GM21825 (cell line): ENCODE measurements at regions not wholly inside any gene's neighbourhood (a gene's known extent, or its start where the extent isn't known, plus 50 kb on each side); places are given as distances from the start of the nearest gene placed in this dataset.

Experiments used
- ATAC-seq: cut with Tn5 transposase; IDR thresholded peaks from one replicate; pipeline ENCODE4 v1.9.1; 2021; ENCODE audit warnings: mild to moderate bottlenecking, moderate library complexity; ENCODE audit not compliant: unreplicated experiment

DNA sequence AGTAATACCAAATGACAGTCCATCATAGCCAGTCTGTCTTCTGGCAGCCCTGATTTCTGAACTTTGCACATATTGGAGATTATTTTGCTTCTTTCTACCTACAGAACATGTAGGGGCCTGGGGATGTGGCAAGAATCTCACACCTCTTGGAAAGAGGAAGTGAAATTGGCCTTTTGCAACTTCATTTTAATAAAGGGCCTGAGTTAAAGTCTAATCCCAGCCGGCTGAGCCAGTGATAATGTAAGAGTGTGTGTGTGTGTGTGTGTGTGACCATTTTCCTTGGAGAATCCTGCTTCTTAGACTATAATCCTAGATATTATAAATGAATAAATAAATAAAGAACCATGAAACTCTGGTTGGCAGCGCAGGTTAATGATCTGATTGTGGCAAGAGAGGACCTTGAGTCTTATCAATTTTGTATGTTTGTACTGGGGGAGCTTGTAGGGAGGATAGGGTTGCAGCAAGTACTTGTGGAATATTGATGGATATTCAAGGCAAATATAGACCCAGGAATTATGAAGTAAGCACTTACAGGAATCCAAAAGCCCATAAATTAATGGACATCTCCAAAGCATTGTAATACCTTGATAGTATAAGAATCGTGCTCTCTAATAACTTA is 233.2 kb upstream of the AMIGO2 start:
- ATAC-seq, result peak; percentile 92

- no peak for ATAC-seq
These were observed 232.4 kb upstream of the AMIGO2 start for GRCh38 chr12:47312147-47312546.

- ATAC-seq, result no peak
These were observed 231.8 kb upstream of the AMIGO2 start for GRCh38 chr12:47311568-47311967.

DNA sequence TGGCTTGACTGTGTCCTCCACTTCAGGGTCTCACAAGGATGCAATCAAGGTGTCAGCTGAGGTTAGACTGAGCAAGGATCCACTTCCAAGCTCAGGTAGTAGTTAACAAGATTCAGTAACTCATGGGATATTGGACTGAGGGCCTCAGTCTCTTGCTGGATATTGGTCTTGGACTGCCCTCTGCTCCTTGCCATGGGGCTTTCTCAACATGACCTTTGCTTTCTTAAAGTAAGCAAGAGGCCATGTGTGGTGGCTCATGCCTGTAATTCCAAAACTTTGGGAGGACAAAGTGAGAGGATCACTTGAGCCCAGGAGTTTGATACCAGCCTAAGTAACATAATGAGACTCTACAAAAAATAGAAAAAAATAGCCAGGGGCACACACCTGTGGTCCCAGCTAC is 231.3 kb upstream of the AMIGO2 start:
- ATAC-seq, result no peak

- no peak for ATAC-seq
These were observed 228.9 kb upstream of the AMIGO2 start for GRCh38 chr12:47308672-47309071.

DNA sequence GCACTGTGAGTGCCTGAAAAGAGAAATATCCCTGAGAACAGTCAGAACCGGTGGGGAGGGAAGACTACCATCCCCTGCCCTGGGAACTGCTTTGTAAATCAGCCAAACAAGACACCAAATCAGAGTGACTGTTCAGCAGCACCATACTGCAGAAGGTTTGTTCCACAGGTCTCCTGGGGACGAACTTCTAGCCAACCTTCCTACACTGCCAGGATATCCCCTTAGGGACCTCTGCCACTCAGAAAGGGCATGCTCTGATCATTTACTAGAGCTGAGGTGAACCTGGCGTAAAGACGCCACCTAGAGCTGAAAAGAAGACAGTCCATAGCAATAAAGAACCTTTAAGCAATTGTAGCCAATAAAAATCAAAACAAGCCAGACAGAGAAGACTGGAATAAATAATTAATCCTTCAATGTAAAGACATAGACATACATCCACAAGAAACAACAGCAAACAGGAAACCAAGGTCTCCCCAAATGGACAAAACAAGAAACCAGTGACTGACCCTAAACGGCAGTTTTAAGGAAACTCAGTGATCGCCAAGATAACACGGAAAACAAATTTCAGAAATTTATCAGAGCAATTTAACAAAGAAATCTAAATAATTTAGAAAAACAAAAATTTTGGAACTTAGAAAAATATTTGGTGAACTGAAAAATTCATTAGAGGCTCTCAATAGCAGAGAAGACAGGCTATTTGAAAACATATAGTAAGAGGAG is 228.1 kb upstream of the AMIGO2 start:
- ATAC-seq, result peak; percentile 86

DNA sequence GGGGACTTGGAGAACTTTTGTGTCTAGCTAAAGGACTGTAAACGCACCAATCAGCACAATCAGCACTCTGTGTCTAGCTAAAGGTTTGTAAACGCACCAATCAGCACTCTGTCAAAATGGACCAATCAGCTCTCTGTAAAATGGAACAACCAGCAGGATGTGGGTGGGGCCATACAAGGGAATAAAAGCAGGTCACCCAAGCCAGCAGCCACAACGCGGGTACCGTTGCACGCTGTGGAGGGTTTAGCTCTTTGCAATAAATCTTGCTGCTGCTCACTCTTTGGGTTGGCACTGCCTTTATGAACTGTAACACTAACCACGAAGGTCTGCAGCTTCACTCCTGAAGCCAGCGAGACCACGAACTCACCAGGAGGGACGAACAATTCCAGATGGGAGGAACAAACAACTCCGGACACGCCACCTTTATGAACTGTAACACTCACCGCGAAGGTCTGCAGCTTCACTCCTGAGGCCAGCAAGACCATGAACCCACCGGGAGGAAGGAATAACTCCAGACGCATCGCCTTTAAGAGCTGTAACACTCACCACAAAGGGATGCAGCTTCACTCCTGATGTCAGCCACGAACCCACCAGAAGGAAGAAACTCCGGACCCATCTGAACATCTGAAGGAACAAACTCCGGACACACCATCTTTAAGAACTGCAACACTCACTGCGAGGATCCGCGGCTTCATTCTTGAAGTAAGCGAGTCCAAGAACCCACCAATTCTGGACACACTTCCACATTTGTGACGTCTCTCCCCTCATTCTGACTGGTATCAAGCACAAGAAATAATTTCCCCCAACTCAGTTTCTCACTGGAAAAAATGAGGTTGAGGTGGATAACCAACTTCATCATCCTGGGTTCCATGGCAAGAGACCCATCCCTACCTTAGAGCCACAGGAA is 227.3 kb upstream of the AMIGO2 start:
- peak; percentile 11 for ATAC-seq

- no peak for ATAC-seq
These were observed 226.4 kb upstream of the AMIGO2 start for GRCh38 chr12:47306130-47306529.

DNA sequence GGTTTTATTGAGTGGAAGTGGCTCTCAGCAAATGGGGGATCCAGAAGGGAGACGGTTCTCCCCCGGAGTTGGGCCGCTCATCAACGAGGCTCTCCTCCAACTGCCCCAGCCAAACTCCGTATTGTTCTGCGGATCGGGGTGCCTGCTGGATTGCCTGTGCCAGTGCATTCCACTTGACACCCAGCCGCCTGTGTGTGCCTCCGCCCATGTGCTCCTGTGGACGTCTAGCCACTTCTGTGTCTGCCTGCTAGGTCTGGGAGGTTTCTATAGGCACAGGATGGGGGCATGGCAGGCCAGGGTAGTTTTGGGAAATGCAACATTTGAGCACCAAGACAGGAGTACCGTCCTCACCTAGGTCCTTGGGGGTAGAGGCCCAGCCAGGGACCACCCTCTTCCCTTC is 225.7 kb upstream of the AMIGO2 start:
- ATAC-seq, result no peak

DNA sequence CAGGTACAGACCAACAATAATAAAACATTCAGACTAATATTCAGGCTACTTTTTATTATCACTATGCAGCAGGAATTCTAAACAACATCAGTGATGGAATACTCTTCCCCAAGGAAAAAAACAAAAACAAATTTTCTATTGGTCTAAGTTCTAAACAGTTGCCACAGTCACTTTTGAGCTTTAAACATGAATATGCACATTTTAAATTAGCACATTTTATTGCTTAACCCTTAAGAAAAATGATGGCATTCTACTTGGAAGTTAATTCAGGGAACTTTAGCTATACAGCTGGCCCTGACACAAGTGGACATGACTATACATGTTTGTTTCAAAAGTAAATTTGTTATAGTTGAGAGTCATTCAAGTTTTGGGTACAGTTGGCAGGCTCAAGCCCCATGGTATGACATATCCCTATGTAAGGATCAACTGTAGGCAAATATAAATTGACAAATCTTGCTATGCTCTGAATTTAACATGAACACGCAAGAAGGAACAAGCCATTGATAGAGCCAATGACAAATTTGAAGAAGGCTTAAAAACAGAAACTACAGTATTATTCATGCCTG is 224.3 kb upstream of the AMIGO2 start:
- ATAC-seq, result no peak

DNA sequence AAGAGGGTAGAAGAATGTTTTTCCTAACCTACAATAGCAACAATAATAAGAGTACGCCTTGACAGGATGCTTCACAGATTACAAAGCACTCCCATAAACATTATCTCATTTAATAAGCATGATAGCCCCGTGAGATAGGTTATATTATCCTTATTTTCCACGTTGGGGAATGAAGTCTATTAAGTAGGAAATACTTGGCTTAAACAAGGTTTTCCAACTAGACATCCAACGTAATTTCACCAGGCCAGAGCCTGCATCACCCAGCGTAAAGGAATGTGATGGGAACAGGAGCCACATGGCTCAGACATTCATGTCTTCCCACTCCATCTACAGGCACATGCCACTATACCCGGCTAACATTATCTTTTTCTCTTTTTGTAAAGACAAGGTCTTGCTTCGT is 223.4 kb upstream of the AMIGO2 start:
- no peak for ATAC-seq

DNA sequence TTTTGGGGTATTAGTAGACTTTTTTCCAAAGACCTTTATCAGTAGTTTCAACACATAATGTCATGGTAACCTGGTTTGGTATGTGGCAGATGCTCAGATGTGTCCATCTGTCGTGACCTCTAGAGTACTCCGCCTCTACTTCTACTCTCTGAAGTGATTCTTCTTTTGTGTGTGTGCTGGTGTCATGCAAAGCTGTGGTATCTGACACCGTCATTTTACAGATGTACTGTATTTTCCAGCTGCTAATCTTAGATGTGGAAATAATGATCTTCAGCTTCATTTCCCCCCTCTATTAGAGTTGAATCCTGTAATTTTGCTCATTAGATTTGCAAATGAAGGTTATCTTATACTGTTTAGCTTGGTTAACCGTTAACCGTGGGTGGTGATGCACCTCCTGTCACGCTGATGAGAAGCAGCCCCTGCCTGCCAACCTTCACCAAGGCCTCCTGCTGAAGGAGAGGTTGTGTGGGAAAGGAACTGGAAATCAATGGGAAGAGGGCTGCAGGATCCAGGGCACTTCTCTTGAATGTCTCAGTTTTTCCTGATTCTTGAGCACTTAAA is 222.4 kb upstream of the AMIGO2 start:
- ATAC-seq, result peak; percentile 66

- ATAC-seq, result no peak
These were observed 219.8 kb upstream of the AMIGO2 start for GRCh38 chr12:47299586-47299985.

DNA sequence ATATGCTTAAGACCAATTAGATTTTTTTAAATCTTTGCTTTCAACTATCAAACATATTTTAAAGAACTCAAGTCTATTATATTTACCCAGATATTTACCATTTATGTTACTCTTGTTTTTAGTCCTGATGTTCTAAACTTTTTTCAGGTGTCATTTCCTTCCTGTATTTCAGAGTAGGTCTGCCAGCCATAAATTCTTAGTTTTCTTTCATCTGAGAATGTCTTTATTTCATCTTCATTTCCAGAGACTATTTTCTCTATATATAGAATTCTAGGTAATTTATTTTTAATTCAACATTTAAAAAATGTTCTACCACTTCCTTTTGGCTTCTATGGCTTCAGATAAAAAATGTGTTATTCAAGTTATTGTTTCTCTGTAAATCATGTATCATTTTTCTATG is 218.2 kb upstream of the AMIGO2 start:
- no peak for ATAC-seq

- no peak for ATAC-seq
These were observed 217.1 kb upstream of the AMIGO2 start for GRCh38 chr12:47296828-47297227.

- no peak for ATAC-seq
These were observed 213.6 kb upstream of the AMIGO2 start for GRCh38 chr12:47293406-47293805.

DNA sequence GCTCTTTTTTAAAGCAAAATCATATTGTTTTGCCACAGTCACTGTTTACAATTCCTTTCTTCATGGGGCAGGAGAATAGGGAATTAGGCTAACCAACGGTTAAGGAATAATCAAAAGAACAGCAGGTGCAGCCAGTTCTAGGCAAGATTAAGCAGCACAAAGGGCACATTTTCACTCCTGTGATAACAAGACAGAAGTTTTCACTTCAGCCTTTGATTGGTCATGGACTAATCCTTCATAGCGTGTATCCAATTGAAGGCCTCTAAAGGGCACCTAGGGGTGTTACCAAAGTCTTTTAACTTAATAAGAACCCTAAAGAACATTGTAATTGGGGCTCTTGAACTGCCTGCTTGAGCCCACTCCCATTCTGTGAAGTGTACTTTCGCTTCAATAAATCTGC is 206.9 kb upstream of the AMIGO2 start:
- no peak for ATAC-seq
